HG03571 (cell line): ENCODE measurements at regions not wholly inside any gene's neighbourhood (a gene's known extent, or its start where the extent isn't known, plus 50 kb on each side); places are given as distances from the start of the nearest gene placed in this dataset.

Experiments
- ATAC-seq: cut with Tn5 transposase; IDR thresholded peaks from one replicate; pipeline ENCODE4 v1.9.1; 2021; ENCODE audit not compliant: unreplicated experiment

DNA sequence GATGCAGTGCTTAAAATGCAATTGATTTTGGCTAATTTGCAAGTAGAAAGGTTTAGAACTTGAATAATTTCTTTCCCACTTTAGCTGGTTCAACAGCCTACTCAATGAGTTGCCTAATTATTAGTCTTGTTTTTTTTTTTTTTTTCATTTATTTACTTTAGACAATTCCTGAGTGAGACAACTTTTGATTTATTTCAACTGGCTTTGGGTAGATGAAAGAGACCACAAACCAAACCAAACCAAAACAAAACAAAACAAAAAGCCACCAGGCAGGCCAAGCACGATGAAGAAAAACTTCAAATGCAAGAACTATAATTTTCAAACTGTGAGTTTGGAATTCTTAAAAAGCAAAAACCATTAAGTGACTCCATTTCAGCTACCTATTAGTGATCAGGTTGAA, 469.9 kb downstream of the GBE1 start:
- no peak for ATAC-seq

DNA sequence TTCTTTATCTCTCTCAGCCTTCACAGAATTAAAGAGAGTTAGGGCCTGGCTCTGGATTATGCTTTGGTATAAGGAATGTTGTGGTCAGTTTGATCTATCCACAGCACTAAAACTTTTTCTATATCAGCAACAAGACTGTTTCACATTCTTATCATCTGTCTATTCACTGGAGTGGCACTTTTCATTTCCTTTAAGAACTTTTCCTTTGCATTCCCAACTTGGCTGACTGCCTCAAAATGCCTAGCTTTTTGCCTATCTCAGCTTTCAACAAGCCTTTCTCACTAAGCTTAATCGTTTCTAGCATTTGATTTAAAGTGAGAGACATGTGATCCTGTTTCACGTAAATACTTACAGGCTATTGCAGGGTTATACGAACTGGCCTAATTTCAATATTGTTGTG, 471.8 kb downstream of the GBE1 start:
- ATAC-seq, result no peak

DNA sequence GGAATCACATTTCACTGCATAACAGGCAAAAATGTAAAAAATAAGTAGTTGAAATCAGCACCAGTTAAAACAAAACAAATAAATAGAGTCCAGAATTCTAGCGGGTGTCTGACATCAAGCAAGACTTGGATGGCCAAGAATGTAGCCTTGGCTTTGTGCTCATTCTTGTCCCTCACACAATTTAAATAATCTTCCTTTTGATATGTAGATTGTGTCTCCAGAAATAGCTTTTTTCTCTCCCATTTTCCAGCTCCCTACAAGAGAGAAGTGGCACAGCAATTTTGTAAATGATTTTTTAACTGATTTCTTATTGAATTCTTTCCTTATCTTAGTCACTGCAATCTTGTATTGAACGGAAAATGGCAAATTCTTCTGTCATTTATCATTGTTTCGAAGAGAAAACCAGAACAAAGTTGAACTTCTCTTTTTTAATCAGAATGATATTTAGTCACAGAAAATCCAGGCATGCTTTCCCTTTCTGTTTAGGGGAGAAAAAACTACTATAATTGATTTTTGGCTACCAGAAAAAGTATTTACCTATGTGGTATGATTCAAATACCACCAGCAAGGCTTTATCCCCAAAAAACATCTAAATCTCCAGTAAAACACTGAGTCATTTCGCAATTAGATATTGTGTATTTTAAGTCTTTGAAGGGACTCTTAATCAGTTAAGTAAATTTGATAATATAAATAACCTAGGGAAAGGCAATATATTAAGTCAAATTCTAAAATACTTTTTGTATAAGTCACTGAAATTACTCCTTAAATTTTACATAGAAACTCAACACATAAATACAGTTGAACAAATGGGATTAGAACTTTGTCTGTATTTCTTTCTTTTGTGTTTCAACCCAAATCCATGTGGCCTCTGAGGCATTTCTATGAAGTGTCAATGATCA, 481.7 kb downstream of the GBE1 start:
- no peak for ATAC-seq

DNA sequence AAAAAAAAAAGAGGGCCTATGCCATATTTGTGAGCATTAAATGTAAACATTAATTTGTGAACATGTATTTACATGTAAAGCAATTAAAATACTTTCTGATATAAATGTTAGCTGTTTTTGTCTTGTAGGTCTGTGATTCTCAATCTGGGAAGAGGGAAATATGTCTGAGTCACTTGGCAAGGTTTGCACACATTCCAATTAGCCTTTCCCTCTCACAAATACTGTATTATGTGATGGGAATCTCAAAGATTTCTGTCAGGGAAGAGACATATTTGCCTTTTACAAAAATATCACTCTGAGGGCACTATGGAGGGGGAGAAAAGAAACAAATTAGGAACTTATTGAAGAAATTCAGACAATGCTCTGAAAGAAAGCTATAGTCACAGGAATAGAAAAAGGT, 483.6 kb downstream of the GBE1 start:
- ATAC-seq, result no peak

DNA sequence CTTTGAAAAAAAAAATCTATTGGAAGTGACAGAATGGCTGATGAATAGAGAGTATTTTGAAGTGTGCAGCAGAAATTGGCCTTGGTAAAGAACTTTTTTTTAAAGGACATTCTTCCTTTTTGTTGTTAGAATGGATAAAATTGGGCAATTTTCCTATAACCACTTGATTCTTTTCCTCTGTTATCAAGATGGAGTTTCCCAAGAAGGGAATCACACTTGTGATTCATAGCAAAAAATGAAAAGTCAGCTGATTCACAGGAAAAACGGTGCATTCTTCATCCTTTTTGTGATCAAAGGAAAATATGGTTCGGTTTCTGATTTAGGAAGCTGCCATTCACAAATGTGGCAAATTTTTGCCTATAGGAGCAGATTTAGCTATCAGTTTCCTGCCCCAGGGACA, 486.8 kb downstream of the GBE1 start:
- no peak for ATAC-seq

DNA sequence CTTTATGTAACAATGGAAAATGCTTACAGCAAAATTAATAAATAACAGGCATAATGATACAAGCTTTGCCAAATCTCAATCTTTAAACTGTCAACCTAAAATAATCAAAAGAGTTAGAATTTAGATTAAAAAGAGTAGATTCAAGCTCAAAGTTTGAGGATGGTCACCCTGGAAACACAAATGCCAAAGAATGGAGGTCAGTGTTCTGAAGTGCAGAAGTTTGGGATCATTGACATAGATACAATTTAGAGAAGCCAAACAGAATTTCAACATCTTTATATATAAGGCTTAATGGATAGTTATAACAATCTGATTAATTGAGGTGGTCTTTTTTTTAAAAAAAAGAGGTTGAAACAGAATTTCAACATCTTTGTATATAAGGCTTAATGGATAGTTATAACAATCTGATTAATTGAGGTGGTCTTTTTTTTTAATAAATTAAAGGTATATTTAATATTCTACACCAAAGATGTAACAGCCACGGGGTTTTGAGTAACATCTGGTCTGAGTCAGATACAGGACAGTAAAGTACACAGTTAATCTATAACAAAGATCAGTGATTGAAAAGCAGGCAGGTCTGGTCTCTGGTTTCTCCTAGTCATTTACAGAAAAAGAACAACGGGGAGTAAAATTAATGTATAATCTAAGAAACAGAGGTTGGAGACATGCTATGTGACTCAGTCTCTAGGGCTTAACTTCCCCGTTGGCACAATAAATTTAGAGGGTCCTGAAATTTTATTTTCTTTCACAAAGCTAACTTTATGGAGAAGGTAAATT, 490.7 kb downstream of the GBE1 start:
- peak; percentile 99 for ATAC-seq

DNA sequence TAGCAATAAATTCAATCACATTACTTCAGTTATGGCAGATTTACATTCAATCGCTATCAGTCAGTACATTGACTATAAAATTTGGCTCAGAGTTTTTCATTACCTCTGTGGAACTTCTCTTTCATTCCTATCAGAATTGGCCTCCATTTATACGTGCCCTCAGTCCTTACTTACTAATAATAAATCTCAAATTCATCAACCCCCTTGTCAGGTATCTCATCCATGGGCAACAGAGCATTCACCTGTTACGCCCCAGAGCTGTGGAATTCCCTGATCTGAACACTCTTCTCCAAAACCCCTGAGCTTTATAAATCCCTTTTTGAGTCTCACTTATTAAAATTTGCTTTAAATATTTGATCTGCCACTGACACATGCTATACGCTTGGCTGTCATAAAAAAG, 492.9 kb downstream of the GBE1 start:
- no peak for ATAC-seq

DNA sequence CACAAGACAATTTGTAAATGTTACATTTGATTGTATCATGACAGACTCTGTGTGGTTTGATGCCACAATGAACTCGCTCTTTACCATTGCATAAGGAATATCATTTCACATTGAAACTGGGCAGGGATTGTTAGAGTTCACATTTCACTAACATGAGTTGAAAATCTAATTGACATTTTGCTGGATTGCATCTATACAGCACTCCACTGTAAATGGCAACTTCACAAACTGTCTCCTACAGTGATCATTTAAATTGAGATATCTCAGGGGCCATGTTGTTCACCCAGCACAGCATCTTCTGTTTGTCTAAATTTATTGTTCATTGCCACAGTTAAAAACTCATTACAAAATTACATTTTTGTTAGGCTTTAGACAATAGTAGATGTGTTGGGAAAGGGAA, 499.4 kb downstream of the GBE1 start:
- no peak for ATAC-seq

DNA sequence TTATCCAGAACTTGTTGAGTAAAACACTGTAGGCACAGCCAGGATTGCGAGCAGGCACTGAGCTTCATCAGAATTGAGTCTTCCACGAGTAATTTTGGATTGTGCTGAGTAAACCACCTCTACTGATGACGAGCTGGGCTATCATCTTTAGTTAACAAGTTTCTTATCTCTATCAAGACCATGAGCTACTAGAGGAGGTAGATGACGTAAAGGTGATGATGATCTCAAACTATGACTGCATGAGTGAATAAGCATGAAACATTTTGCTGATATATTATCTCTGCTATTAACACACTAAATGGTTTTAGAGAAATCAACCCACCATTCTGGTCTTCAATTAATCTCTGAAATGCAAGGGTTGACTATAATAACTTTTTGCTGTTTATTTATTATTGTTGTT, 506.0 kb downstream of the GBE1 start:
- ATAC-seq, result no peak

DNA sequence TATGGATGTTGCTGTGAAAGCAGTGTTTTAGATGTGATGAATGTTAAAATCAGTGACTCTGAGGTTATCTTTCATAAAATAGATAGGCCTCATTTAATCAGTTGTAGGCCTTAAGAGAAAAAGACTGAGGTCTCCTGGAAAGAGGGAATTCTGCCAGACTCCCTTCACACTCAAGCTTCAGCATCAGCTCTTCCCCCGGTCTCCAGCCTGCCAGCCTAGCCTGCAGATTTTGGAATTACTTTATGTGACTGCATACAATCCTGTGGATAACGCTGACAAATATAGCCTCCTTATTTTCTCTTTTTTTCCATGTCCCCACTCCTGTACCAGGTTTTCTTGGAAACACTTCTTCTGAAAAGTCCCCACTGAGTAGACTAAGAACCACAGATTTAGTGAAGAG, 510.3 kb downstream of the GBE1 start:
- no peak for ATAC-seq

DNA sequence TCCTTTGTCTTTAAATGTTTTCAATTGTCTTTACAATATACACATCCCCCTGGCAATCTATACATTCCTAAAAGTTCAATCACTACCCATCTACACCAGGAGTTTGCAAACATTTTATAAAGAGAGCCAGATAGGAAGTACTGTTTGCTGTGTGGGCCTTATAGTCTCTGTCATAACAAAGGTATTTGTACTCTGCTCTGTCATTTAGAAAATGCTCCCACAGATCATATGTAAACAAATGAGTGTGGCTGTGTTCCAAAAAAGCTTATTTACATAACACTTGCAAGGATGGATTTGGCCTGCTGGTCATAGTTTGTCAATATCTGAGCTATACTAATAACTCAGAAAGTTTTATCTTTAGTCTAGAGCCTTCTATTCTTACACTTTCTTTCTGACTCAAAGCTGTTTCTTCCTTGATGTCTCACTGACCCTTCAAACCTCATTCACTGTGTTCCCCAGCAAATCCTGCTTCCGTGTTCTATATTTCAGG, 511.9 kb downstream of the GBE1 start:
- peak; percentile 64 for ATAC-seq

DNA sequence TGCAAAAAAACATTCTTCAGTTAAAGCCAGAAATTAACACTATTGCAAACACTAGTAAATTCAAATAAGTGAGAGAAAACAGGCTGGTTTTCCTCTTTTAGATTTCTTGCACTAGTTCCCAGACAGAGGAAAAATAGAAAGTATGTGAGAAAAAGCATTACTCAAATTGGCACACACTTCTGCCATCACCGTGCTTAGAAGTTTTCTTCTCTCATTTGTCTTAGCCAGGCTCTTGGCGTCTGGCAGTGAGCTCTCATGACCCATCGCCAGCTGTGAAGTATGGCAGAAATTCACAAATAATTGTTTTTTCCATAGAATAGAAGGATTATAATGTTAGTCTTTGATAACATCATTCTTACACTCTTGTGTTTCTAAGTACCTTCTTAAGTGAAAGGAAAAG, 515.9 kb downstream of the GBE1 start:
- ATAC-seq, result no peak

DNA sequence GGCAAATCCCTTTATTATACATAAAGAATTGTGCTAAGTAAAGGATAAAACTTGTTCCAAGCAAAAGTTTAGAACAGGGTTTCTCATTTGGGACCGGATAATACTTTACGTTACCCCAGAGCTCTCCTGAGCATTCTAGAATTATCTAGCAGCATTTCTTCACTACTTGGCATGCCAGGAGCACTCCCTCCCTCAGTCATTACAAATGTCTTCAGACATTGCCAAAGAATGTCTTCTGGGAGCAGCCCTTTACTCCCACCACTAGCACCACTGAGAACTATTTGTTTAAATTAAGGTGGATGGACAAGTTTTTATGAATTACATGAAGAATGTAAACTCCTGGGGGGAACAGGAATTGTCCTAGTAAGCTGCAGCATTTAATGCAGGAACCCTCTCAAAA, 516.4 kb downstream of the GBE1 start:
- ATAC-seq, result no peak

DNA sequence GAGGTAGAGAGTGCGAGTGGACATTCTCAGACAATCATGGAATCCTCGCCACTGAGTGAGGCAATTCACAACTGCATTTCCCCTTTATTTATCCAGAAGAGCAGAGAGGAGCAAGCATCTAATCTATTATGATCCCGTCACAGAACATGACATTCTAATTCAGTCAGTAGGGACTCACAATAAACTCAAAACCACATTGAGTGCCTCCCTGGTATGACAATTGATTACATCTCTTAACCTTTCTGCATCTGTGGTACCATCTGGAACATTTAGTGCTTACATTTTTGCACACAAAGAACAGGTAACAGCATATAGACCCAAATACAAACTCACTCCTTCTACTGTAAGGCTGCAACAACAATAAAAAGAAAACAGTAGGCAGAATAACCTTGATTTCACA, 517.2 kb downstream of the GBE1 start:
- no peak for ATAC-seq

DNA sequence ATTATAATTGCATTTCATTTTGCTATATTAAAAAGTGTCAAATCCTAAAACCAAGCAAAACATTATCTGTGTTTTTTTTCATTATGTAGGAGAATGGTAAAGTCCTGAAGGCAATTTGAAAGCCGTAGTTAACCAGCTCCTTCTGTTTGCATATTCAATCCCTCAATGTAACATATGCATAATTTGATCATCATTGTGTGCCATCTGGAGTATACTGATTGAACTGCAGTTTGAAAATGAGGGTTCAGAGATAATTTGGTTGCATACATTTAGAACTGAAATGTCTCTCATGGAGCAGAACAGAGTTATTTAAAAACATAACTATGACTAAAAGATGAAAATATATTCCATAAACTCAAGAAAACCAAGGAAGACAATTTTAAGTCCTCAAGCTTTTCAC, 518.6 kb downstream of the GBE1 start:
- no peak for ATAC-seq

DNA sequence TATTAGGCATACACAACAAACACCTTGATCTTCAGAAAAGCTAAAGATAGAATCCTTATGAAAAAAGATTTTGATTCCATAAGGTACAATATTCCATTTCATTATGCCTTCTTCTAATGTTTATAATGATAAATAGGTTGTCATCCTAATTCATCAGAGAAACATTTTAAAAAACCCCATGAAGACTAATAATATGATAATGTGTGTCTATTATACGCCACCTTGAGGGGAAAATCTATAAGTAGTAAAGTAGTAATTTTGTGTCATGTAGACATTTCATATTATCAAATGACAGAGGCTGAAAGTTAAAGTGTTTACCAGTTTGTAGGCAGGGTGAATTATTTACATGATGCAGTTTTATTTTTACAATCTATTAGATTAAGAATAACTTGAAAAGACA, 524.3 kb downstream of the GBE1 start:
- no peak for ATAC-seq

DNA sequence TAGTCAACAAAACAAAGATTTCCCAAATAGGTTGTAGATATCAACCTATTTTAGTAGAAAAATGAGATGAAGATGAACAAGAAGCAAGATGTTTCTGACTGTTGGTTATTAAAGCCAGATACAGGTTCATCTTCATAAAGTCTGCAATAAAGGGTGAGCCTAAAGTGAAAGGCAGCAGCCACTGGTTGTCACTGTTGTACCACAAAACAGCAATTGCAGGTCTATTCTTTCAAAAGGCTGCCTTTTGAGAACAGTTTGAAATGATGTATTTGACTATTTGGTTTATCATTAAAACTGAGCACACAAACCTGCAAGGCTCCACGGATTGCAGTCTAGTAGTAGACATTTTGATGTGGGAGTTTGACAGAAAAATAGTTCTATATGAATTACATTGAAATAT, 543.4 kb downstream of the GBE1 start:
- no peak for ATAC-seq

DNA sequence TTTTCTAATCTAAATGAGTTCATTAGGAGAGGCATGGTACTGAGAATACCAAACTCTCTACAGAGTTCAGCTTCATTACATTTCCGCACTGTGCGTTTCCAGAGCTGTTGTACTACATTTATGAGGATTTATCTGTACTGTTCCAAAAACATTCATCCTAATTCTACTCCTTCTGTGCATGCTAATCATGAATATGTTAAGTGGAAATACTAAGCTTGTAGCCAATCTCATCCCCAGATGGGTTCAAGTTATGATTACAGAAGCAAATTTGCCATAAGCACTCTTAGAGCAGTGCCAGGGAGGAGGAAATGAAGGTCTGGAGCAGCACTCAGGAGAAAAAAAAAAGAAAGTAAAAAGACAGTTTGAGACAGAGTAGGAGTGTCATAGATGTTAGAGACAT, 544.3 kb downstream of the GBE1 start:
- ATAC-seq, result no peak

DNA sequence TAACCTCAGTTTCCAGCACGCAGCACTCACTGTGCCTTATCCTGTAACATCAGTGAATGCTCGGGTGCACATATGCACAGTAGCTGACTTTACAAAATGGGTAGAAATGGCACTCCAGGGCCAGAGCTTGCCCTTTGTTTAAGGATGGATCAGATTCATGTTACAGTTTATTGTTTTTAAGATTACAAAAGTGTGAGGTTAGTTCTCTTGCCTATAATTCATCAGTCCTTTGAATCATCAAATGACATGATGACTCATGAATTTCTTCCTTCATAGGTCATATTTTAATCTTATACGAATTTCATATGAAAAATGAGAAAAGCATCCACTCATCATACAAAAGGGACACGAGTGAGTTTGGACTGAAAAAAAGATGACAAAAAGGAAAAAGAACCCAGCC, 545.3 kb downstream of the GBE1 start:
- ATAC-seq, result no peak

DNA sequence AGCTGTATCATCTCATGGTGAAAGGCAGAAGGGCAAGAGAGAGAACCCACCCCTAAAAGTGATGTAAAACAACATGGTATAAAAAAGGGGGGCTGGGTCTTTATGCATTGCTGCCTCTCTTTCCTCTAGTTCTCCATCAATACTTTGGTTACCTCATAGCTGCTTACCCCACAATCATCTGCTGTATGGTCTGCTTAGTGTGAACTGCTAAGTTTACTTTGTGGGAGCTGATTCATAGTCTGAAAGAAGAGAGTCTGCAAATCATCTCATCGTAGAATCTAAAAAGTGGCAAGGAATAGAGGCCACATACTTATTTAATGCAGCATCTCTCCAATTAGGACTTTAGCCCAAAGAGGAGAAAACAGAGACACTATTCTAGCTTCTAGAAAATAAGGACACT, 546.8 kb downstream of the GBE1 start:
- ATAC-seq, result no peak

DNA sequence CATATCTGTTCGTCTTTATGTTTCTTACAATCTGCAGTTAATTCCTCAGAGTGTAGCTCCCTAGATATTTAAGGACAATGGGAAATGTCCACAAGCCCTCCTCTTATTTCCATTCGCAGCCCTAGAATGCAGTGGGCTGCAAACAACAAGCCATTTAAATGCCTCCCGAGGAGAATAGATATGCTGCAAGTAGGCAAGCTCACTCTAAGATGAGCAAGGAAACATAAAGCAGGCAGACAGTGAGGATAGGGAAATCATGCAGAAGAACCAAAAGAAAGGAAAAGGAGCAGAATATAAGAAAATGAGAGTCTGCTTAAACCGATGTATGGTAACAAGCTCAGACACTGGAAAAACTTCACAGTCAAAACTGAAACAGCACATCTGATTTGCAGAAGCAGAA, 561.9 kb downstream of the GBE1 start:
- no peak for ATAC-seq

DNA sequence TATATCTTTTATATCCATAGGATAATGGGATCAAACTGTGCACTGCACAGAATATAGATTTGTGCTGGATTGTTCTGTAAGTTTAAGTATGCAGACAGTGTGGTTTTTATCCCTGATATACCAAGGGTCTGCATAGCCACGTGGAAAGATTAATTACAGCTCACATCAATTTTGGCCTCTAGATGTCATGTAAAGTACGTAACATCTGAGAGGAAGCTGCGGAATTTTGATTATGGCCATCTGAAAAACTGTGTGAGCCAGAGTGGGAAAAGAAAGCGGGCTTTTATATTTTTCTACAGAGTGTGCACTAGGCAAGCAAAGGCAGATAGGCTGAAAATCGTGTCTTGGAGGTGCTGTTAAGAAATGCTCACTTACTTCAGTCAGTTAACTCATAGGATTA, 562.7 kb downstream of the GBE1 start:
- no peak for ATAC-seq
